A549 (cell line): ENCODE measurements at regions not wholly inside any gene's neighbourhood (a gene's known extent, or its start where the extent isn't known, plus 50 kb on each side); places are given as distances from the start of the nearest gene placed in this dataset.

Experiments
- CBX8 ChIP-seq: fragments of 200-600 bp; sonication (generic); IDR thresholded peaks from 2 replicates; pipeline ENCODE4 v1.6.1; 2016
- CHD2 ChIP-seq: fragments of 150-350 bp; IDR thresholded peaks from 2 replicates; pipeline ENCODE4 v1.6.1; 2014; ENCODE audit warnings: low read length; ENCODE audit not compliant: partially characterized antibody
- EP300 ChIP-seq, 2 experiments: fragments of >200 bp; sonication (Bioruptor Twin); formaldehyde crosslinking; IDR thresholded peaks; 2 replicates in 1 of 2; 3 replicates in 1 of 2; pipeline ENCODE4 v1.6.1; 2016 to 2017
- MAFK ChIP-seq: fragments of 450-650 bp; IDR thresholded peaks from 2 replicates; pipeline ENCODE4 v1.6.1; 2014; ENCODE audit not compliant: partially characterized antibody
- POLR2A ChIP-seq: IDR thresholded peaks from 2 replicates; pipeline ENCODE4 v1.6.1; 2012; ENCODE audit warnings: mild to moderate bottlenecking, low read length
- RAD21 ChIP-seq, 2 experiments: fragments of >200 bp in 1 of 2; sonication (Bioruptor Twin) in 1 of 2; formaldehyde crosslinking in 1 of 2; IDR thresholded peaks in 1 of 2; conservative IDR thresholded peaks in 1 of 2; 2 replicates in 1 of 2; 3 replicates in 1 of 2; pipeline ENCODE4 v1.6.1; 2012 to 2018; ENCODE audit warnings: inconsistent platforms in 1 of 2
- TF ChIP-seq, protein P1 (sequence below): fragments of >200 bp; sonication (Bioruptor Twin); formaldehyde crosslinking; IDR thresholded peaks from 3 replicates; pipeline ENCODE4 v1.5.1; 2016
- TF ChIP-seq, protein P2 (sequence below): IDR thresholded peaks from 2 replicates; pipeline ENCODE4 v1.6.1; 2012

DNA sequence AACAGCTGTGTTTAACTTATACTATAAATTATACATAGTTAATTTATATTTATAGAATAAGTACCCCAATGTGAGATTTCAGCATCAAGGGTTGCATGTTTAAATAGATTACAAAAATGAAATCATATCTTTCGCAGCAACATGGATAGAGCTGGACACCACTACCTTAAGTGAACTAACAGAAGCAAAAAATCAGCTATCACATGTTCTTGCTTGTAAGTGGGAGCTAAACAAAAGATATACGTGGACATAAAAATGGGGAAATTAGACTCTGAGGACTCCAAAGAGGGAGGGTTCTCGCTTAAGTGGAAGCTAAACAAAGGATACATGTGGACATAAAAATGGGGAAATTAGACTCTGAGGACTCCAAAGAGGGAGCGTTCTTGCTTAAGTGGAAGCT, 626.5 kb upstream of the DPPA4 start:
- TF ChIP-seq, protein P1, sequence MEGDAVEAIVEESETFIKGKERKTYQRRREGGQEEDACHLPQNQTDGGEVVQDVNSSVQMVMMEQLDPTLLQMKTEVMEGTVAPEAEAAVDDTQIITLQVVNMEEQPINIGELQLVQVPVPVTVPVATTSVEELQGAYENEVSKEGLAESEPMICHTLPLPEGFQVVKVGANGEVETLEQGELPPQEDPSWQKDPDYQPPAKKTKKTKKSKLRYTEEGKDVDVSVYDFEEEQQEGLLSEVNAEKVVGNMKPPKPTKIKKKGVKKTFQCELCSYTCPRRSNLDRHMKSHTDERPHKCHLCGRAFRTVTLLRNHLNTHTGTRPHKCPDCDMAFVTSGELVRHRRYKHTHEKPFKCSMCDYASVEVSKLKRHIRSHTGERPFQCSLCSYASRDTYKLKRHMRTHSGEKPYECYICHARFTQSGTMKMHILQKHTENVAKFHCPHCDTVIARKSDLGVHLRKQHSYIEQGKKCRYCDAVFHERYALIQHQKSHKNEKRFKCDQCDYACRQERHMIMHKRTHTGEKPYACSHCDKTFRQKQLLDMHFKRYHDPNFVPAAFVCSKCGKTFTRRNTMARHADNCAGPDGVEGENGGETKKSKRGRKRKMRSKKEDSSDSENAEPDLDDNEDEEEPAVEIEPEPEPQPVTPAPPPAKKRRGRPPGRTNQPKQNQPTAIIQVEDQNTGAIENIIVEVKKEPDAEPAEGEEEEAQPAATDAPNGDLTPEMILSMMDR = no peak
- TF ChIP-seq POLR2A (no peak), CBX8 (no peak), CHD2 (no peak), RAD21 (conservative IDR thresholded peaks at IDR 0.05 in 1 of 2, IDR thresholded peaks at IDR 0.05 in 1 of 2) (no peak), EP300 (IDR thresholded peaks at IDR 0.05) (no peak), MAFK (no peak)
- TF ChIP-seq, protein P2, sequence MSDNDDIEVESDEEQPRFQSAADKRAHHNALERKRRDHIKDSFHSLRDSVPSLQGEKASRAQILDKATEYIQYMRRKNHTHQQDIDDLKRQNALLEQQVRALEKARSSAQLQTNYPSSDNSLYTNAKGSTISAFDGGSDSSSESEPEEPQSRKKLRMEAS = no peak
